IPS-20b (cell line): ENCODE measurements at regions not wholly inside any gene's neighbourhood (a gene's known extent, or its start where the extent isn't known, plus 50 kb on each side); places are given as distances from the start of the nearest gene placed in this dataset.
"Not testable (repeated sequence)": the region's sequence is repeated elsewhere in the genome, so short reads cannot be mapped to it uniquely, and the experiment has no call there.

Experiments
- H3K27ac ChIP-seq: one replicate; pipeline ENCODE4 v1.5.1; 2013; ENCODE audit warnings: low read length
- H3K27me3 ChIP-seq: 2 replicates; pipeline ENCODE4 v1.6.1; 2013; ENCODE audit warnings: mild to moderate bottlenecking, low read length, inconsistent platforms; ENCODE audit not compliant: insufficient read depth
- H3K36me3 ChIP-seq: 2 replicates; pipeline ENCODE4 v1.6.1; 2013; ENCODE audit warnings: low read depth, mild to moderate bottlenecking, inconsistent platforms, low read length, moderate library complexity; ENCODE audit not compliant: insufficient read depth
- H3K4me1 ChIP-seq: 2 replicates; pipeline ENCODE4 v1.6.1; 2013; ENCODE audit warnings: mild to moderate bottlenecking, control low read depth, inconsistent platforms, low read length, moderate library complexity; ENCODE audit not compliant: insufficient read depth
- H3K4me3 ChIP-seq: 2 replicates; pipeline ENCODE4 v1.5.1; 2013; ENCODE audit warnings: mild to moderate bottlenecking, low read length, inconsistent platforms
- H3K9ac ChIP-seq: 2 replicates; pipeline ENCODE4 v1.6.1; 2013; ENCODE audit warnings: low read depth, mild to moderate bottlenecking, inconsistent platforms, low read length, moderate library complexity
- H3K9me3 ChIP-seq: 2 replicates; pipeline ENCODE4 v1.6.1; 2013; ENCODE audit warnings: mild to moderate bottlenecking, low read depth, low read length, inconsistent platforms; ENCODE audit not compliant: insufficient read depth

- not testable (repeated sequence) for H3K4me3 ChIP-seq, H3K4me1 ChIP-seq, H3K27me3 ChIP-seq, H3K27ac ChIP-seq, H3K9me3 ChIP-seq, H3K9ac ChIP-seq, H3K36me3 ChIP-seq
These were observed 188.0 kb downstream of the MMUT start for GRCh38 chr6:49274809-49275769.

GRCh38 chr6:49269190-49269589 lies 193.9 kb downstream of the MMUT start:
- H3K4me1 ChIP-seq: no peaks in the 10 kb centered on the region
- peaks cover 3% of the 10 kb centered on the region; the same call in 1 of the 2 replicates for H3K9me3 ChIP-seq
- H3K27me3 ChIP-seq: no peaks in the 10 kb centered on the region
- H3K9ac ChIP-seq: no peak overlapping the region
- no peak overlapping the region for H3K27ac ChIP-seq
- H3K4me3 ChIP-seq: no peak overlapping the region
- no peaks in the 10 kb centered on the region for H3K36me3 ChIP-seq

- no peak overlapping the region for H3K27ac ChIP-seq
- H3K9ac ChIP-seq: no peak overlapping the region
- no peaks in the 10 kb centered on the region; the same call in 1 of the 2 replicates for H3K9me3 ChIP-seq
- H3K36me3 ChIP-seq: no peaks in the 10 kb centered on the region
- H3K4me3 ChIP-seq: no peak overlapping the region
- no peaks in the 10 kb centered on the region for H3K4me1 ChIP-seq
- no peaks in the 10 kb centered on the region for H3K27me3 ChIP-seq
These were observed 198.1 kb downstream of the MMUT start for GRCh38 chr6:49264909-49265308.

GRCh38 chr6:49264496-49264895 lies 198.6 kb downstream of the MMUT start:
- H3K9ac ChIP-seq: no peak overlapping the region

GRCh38 chr6:49257549-49257948 lies 205.5 kb downstream of the MMUT start:
- H3K9me3 ChIP-seq: no peaks in the 10 kb centered on the region
- no peaks in the 10 kb centered on the region; the same call in 1 of the 2 replicates for H3K4me1 ChIP-seq
- H3K27me3 ChIP-seq: no peaks in the 10 kb centered on the region
- H3K27ac ChIP-seq: no peak overlapping the region
- no peak overlapping the region for H3K9ac ChIP-seq
- H3K36me3 ChIP-seq: no peaks in the 10 kb centered on the region
- no peak overlapping the region for H3K4me3 ChIP-seq

More at GRCh38 chr6:49264496-49264895, 198.6 kb downstream of the MMUT start:
- no peaks in the 10 kb centered on the region for H3K36me3 ChIP-seq
- no peak overlapping the region for H3K27ac ChIP-seq
- no peaks in the 10 kb centered on the region for H3K4me1 ChIP-seq
- H3K9me3 ChIP-seq: no peaks in the 10 kb centered on the region; the same call in 1 of the 2 replicates
- no peaks in the 10 kb centered on the region for H3K27me3 ChIP-seq
- no peak overlapping the region for H3K4me3 ChIP-seq

- no peak overlapping the region for H3K4me3 ChIP-seq
- H3K36me3 ChIP-seq: no peaks in the 10 kb centered on the region
- H3K27me3 ChIP-seq: no peaks in the 10 kb centered on the region
- H3K9me3 ChIP-seq: no peaks in the 10 kb centered on the region
- no peak overlapping the region for H3K27ac ChIP-seq
- no peaks in the 10 kb centered on the region; the same call in 1 of the 2 replicates for H3K4me1 ChIP-seq
- no peak overlapping the region for H3K9ac ChIP-seq
These were observed 207.7 kb downstream of the MMUT start for GRCh38 chr6:49255335-49255734.

GRCh38 chr6:49252901-49253300 lies 210.2 kb downstream of the MMUT start:
- H3K9ac ChIP-seq: no peak overlapping the region
- H3K4me1 ChIP-seq: no peaks in the 10 kb centered on the region; the same call in 1 of the 2 replicates
- H3K36me3 ChIP-seq: no peaks in the 10 kb centered on the region
- H3K9me3 ChIP-seq: no peaks in the 10 kb centered on the region
- H3K27ac ChIP-seq: no peak overlapping the region
- H3K4me3 ChIP-seq: no peak overlapping the region
- H3K27me3 ChIP-seq: no peaks in the 10 kb centered on the region

- Histone ChIP-seq H3K4me3 (no peak overlapping the region), H3K27ac (no peak overlapping the region), H3K9ac (no peak overlapping the region), H3K4me1 (no peaks in the 10 kb centered on the region), H3K36me3 (no peaks in the 10 kb centered on the region), H3K27me3 (no peaks in the 10 kb centered on the region), H3K9me3 (no peaks in the 10 kb centered on the region)
These were observed 229.6 kb downstream of the MMUT start for GRCh38 chr6:49233483-49233882.

GRCh38 chr6:49225471-49225870 lies 237.6 kb downstream of the MMUT start:
- H3K9ac ChIP-seq: no peak overlapping the region
- no peak overlapping the region for H3K27ac ChIP-seq
- H3K27me3 ChIP-seq: no peaks in the 10 kb centered on the region
- no peaks in the 10 kb centered on the region for H3K4me1 ChIP-seq
- no peaks in the 10 kb centered on the region for H3K9me3 ChIP-seq
- H3K36me3 ChIP-seq: no peaks in the 10 kb centered on the region
- no peak overlapping the region for H3K4me3 ChIP-seq

GRCh38 chr6:49220293-49220692 lies 242.8 kb downstream of the MMUT start:
- Histone ChIP-seq H3K36me3 (no peaks in the 10 kb centered on the region), H3K4me3 (no peak overlapping the region), H3K9me3 (no peaks in the 10 kb centered on the region), H3K27ac (no peak overlapping the region), H3K27me3 (no peaks in the 10 kb centered on the region), H3K4me1 (no peaks in the 10 kb centered on the region), H3K9ac (no peak overlapping the region)

GRCh38 chr6:49205526-49205925 lies 257.5 kb downstream of the MMUT start:
- Histone ChIP-seq H3K4me1 (no peaks in the 10 kb centered on the region), H3K4me3 (no peak overlapping the region), H3K36me3 (no peaks in the 10 kb centered on the region)

GRCh38 chr6:49202924-49203536 lies 260.0 kb downstream of the MMUT start:
- Histone ChIP-seq H3K36me3 (no peaks in the 10 kb centered on the region), H3K9me3 (peaks cover 6% of the 10 kb centered on the region; the same call in 1 of the 2 replicates), H3K27ac (no peak overlapping the region), H3K4me1 (no peaks in the 10 kb centered on the region), H3K4me3 (no peak overlapping the region), H3K9ac (no peak overlapping the region), H3K27me3 (no peaks in the 10 kb centered on the region)

More at GRCh38 chr6:49205526-49205925, 257.5 kb downstream of the MMUT start:
- Histone ChIP-seq H3K9me3 (peaks cover 6% of the 10 kb centered on the region; the same call in 1 of the 2 replicates), H3K9ac (no peak overlapping the region), H3K27me3 (no peaks in the 10 kb centered on the region), H3K27ac (no peak overlapping the region)
